ENCODE measurements at regions not wholly inside any gene's neighbourhood (a gene's known extent, or its start where the extent isn't known, plus 50 kb on each side); places are given as distances from the start of the nearest gene placed in this dataset.
A peak's percentile ranks its signal among the peaks of the same experiment; 100 is the strongest.

DNA sequence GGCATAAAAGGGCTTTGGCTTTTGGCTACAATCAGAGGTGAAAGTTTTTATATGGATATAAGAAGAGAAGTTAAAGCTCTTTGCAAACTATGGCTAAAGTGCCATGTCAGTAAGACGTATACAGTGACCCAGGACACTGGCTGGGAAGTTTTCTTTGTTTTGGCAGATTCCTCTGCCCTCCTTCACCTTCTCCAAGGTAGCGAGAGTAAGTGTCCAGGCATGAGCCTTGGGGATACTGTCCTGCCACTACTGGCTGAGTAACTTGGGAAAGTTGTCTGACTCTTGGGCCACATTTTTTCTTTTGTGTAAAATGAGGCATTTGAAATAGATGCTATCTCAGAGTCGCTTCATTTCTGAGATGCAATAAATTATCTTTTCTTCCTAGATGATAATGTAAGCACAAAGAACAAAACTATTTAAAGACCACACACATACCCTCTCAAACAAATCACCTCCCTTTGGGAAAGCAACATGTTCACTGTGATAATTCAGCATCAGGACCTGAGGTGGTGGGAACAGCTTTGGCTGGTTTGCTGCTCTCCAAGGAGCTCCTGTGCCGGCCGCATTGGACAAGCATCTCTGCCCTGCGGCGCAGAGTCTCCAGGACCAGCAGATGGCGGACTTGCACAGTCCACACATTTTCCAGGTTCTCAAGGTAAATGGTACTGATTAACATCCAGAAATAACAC lies 106.3 kb downstream of the PTCSC3 start (continued):
- TF ChIP-seq, protein P1, sequence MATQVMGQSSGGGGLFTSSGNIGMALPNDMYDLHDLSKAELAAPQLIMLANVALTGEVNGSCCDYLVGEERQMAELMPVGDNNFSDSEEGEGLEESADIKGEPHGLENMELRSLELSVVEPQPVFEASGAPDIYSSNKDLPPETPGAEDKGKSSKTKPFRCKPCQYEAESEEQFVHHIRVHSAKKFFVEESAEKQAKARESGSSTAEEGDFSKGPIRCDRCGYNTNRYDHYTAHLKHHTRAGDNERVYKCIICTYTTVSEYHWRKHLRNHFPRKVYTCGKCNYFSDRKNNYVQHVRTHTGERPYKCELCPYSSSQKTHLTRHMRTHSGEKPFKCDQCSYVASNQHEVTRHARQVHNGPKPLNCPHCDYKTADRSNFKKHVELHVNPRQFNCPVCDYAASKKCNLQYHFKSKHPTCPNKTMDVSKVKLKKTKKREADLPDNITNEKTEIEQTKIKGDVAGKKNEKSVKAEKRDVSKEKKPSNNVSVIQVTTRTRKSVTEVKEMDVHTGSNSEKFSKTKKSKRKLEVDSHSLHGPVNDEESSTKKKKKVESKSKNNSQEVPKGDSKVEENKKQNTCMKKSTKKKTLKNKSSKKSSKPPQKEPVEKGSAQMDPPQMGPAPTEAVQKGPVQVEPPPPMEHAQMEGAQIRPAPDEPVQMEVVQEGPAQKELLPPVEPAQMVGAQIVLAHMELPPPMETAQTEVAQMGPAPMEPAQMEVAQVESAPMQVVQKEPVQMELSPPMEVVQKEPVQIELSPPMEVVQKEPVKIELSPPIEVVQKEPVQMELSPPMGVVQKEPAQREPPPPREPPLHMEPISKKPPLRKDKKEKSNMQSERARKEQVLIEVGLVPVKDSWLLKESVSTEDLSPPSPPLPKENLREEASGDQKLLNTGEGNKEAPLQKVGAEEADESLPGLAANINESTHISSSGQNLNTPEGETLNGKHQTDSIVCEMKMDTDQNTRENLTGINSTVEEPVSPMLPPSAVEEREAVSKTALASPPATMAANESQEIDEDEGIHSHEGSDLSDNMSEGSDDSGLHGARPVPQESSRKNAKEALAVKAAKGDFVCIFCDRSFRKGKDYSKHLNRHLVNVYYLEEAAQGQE (IDR thresholded peaks at IDR 0.05): no peak

DNA sequence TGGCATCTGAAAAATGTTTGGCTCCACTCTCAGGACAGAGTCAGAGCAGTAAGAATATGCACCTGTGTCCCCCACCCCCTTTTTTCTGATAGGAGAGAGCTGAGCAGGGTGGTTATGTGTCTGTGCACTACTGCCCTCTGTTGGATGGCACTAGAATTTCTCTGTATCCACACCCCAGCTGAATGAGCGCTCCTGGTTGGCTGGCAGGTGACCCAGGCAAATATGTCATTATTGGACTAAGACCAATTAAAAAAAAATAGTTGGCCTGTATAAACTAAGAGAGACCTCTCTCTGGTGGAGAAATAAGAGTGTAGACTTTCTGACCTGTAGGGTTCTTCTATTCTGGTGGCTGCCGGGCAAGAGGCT lies 107.0 kb downstream of the PTCSC3 start:
- Histone ChIP-seq H3K4me3 (ENCODE audit: low read depth in 1 of 3, low read length in 3 of 3) (no peak overlapping the region), H3K4me1 (ENCODE audit: control insufficient read depth in 4 of 4, insufficient read depth in 4 of 4, low read length in 3 of 4) (peaks cover 4 to 13% (median 9%) of the 10 kb centered on the region in 4 donors), H3K36me3 (ENCODE audit: control insufficient read depth in 4 of 4, insufficient read depth in 3 of 4, low read depth in 1 of 4, low read length in 3 of 4) (no peaks in the 10 kb centered on the region), H3K9me3 (ENCODE audit: control insufficient read depth in 4 of 4, low read length in 3 of 4) (no peaks in the 10 kb centered on the region), H3K9ac (ENCODE audit: low read depth in 1 of 2, low read length in 2 of 2) (no peak overlapping the region), H3K27me3 (ENCODE audit: control insufficient read depth in 4 of 4, insufficient read depth in 4 of 4, low read length in 3 of 4) (no peaks in the 10 kb centered on the region), H3K27ac (ENCODE audit: low read depth in 1 of 2, low read length in 2 of 2) (peak overlapping the region; percentile 40 to 61)
- TF ChIP-seq SP1 (IDR thresholded peaks at IDR 0.05) (peak; percentile 40), YY1 (IDR thresholded peaks at IDR 0.05) (no peak), HNF4A (conservative IDR thresholded peaks at IDR 0.05) (peak in 1 of 2 donors; percentile 27), RAD21 (IDR thresholded peaks at IDR 0.05) (peak; percentile 76 to 80), FOXA2 (IDR thresholded peaks at IDR 0.05) (no peak)
- TF ChIP-seq, protein P2, sequence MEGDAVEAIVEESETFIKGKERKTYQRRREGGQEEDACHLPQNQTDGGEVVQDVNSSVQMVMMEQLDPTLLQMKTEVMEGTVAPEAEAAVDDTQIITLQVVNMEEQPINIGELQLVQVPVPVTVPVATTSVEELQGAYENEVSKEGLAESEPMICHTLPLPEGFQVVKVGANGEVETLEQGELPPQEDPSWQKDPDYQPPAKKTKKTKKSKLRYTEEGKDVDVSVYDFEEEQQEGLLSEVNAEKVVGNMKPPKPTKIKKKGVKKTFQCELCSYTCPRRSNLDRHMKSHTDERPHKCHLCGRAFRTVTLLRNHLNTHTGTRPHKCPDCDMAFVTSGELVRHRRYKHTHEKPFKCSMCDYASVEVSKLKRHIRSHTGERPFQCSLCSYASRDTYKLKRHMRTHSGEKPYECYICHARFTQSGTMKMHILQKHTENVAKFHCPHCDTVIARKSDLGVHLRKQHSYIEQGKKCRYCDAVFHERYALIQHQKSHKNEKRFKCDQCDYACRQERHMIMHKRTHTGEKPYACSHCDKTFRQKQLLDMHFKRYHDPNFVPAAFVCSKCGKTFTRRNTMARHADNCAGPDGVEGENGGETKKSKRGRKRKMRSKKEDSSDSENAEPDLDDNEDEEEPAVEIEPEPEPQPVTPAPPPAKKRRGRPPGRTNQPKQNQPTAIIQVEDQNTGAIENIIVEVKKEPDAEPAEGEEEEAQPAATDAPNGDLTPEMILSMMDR (IDR thresholded peaks at IDR 0.05; ENCODE audit: low read depth, low read length, missing input control): peak; percentile 72
- 10% methylated on average over 2 of the region's 2 CpGs for WGBS
- no peak for DNase-seq (ENCODE audit: low spot score)

DNA sequence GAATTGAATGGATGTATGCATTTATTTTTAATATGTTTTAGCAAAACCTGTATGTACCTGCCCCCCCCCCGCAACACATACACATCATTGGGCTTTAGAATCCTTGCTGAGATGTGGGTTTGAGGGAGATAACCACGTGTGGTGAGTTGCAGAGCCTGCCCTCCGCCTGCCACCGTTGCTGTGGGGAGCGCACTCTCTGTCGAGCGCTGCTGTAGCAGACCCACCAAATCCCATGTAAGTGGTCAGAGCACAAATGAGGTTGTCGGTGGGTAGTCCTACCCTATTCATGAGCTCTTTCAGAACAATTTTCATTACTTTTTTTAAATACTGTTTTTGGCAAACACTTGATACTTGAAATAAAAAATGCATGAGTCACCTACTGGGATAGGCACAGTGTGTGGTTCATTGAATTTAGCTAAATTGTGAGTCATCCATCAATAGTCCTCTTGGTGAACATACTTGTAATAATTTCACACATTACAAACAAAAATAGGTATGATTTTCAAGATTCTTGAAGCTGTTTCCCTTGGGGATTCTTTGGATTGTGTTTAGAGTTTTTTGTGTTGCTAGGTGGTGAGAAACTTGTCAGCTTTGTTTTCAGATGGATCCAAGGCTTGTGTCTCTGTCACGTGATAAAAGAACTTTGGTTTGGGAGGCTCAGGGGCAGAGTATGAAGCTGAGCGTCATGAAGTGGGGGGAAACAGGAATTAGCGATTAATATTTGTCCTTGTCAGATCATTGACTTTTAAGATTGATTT lies 107.6 kb downstream of the PTCSC3 start:
- Histone ChIP-seq H3K9ac (ENCODE audit: low read depth in 1 of 2, low read length in 2 of 2) (no peak overlapping the region), H3K27ac (ENCODE audit: low read depth in 1 of 2, low read length in 2 of 2) (peak overlapping the region; percentile 36 to 61), H3K4me1 (ENCODE audit: control insufficient read depth in 4 of 4, insufficient read depth in 4 of 4, low read length in 3 of 4) (peaks cover 4 to 13% (median 9%) of the 10 kb centered on the region in 4 donors), H3K27me3 (ENCODE audit: control insufficient read depth in 4 of 4, insufficient read depth in 4 of 4, low read length in 3 of 4) (no peaks in the 10 kb centered on the region), H3K36me3 (ENCODE audit: control insufficient read depth in 4 of 4, insufficient read depth in 3 of 4, low read depth in 1 of 4, low read length in 3 of 4) (no peaks in the 10 kb centered on the region), H3K9me3 (ENCODE audit: control insufficient read depth in 4 of 4, low read length in 3 of 4) (no peaks in the 10 kb centered on the region), H3K4me3 (ENCODE audit: low read depth in 1 of 3, low read length in 3 of 3) (no peak overlapping the region)
- no peak for DNase-seq (ENCODE audit: low spot score)
- whole genome bisulfite sequencing: 62% methylated on average over 11 of the region's 11 CpGs
- TF ChIP-seq HNF4A (conservative IDR thresholded peaks at IDR 0.05): peak; percentile 36 to 74
- TF ChIP-seq SP1 (IDR thresholded peaks at IDR 0.05): no peak
